ENCODE measurements at regions not wholly inside any gene's neighbourhood (a gene's known extent, or its start where the extent isn't known, plus 50 kb on each side); places are given as distances from the start of the nearest gene placed in this dataset.

- TF ChIP-seq CTCF (conservative IDR thresholded peaks at IDR 0.05; ENCODE audit: low read length) (no peak), EZH2phosphoT487 (IDR thresholded peaks at IDR 0.05; ENCODE audit: borderline replicate concordance, low read depth, low read length) (no peak)
These were observed 318.3 kb downstream of the EIPR1 start for GRCh38 chr2:3059141-3059925.
